Kidney glomerular epithelial cell (primary cell): ENCODE measurements at regions not wholly inside any gene's neighbourhood (a gene's known extent, or its start where the extent isn't known, plus 50 kb on each side); places are given as distances from the start of the nearest gene placed in this dataset.
A peak's percentile ranks its signal among the peaks of the same experiment; 100 is the strongest.

Experiments used
- DNase-seq: peaks from one replicate; lab custom pipeline; 2025; lab: John Stamatoyannopoulos, UW

- peak; percentile 12 for DNase-seq
Observed at GRCh38 chr20:60695226-60696000, 556.6 kb upstream of the CDH4 start.

GRCh38 chr20:60697252-60697651 is 554.8 kb upstream of the CDH4 start:
- no peak for DNase-seq

- no peak for DNase-seq
Observed at GRCh38 chr20:60700728-60701127, 551.3 kb upstream of the CDH4 start.

- DNase-seq: no peak
Observed at GRCh38 chr20:60704147-60704546, 547.9 kb upstream of the CDH4 start.

- no peak for DNase-seq
Observed at GRCh38 chr20:60713396-60713795, 538.7 kb upstream of the CDH4 start.

GRCh38 chr20:60715172-60715571 is 536.9 kb upstream of the CDH4 start:
- DNase-seq: no peak

- no peak for DNase-seq
Observed at GRCh38 chr20:60718743-60719480, 533.1 kb upstream of the CDH4 start.

GRCh38 chr20:60725311-60725906 is 526.7 kb upstream of the CDH4 start:
- no peak for DNase-seq

GRCh38 chr20:60727425-60727824 is 524.6 kb upstream of the CDH4 start:
- DNase-seq: no peak

- no peak for DNase-seq
Observed at GRCh38 chr20:60728705-60729104, 523.4 kb upstream of the CDH4 start.

- no peak for DNase-seq
Observed at GRCh38 chr20:60729135-60729900, 522.7 kb upstream of the CDH4 start.

- no peak for DNase-seq
Observed at GRCh38 chr20:60732322-60732721, 519.7 kb upstream of the CDH4 start.

GRCh38 chr20:60748086-60748485 is 504.0 kb upstream of the CDH4 start:
- no peak for DNase-seq

- DNase-seq: no peak
Observed at GRCh38 chr20:60749804-60750602, 502.1 kb upstream of the CDH4 start.

- no peak for DNase-seq
Observed at GRCh38 chr20:60750909-60751308, 501.2 kb upstream of the CDH4 start.

GRCh38 chr20:60751826-60752225 is 500.2 kb upstream of the CDH4 start:
- DNase-seq: no peak

GRCh38 chr20:60752741-60753420 is 499.2 kb upstream of the CDH4 start:
- DNase-seq: no peak

- DNase-seq: no peak
Observed at GRCh38 chr20:60754856-60755255, 497.2 kb upstream of the CDH4 start.

- no peak for DNase-seq
Observed at GRCh38 chr20:60759651-60760050, 492.4 kb upstream of the CDH4 start.

- DNase-seq: no peak
Observed at GRCh38 chr20:60760256-60761000, 491.6 kb upstream of the CDH4 start.
